ENCODE measurements at regions not wholly inside any gene's neighbourhood (a gene's known extent, or its start where the extent isn't known, plus 50 kb on each side); places are given as distances from the start of the nearest gene placed in this dataset.

- TF ChIP-seq CTCF (IDR thresholded peaks at IDR 0.05; ENCODE audit: partially characterized antibody, unreplicated experiment): no peak
- no peak for DNase-seq
- peaks cover 4% of the 10 kb centered on the region for H3K27me3 Mint-ChIP-seq (ENCODE audit: unreplicated experiment)
- H3K36me3 Mint-ChIP-seq (ENCODE audit: unreplicated experiment): no peaks in the 10 kb centered on the region
- peaks cover 4% of the 10 kb centered on the region for H3K4me1 Mint-ChIP-seq (ENCODE audit: low read depth, unreplicated experiment)
- no peak overlapping the region for H3K27ac Mint-ChIP-seq (ENCODE audit: unreplicated experiment)
- H3K9me3 Mint-ChIP-seq (ENCODE audit: unreplicated experiment): no peaks in the 10 kb centered on the region
- H3K4me3 Mint-ChIP-seq (ENCODE audit: unreplicated experiment): no peak overlapping the region
Observed at GRCh38 chr12:116431677-116432300, 127.4 kb upstream of the MAP1LC3B2 start.

- peaks cover 2% of the 10 kb centered on the region for H3K4me1 Mint-ChIP-seq (ENCODE audit: low read depth, unreplicated experiment)
- DNase-seq: no peak
- H3K36me3 Mint-ChIP-seq (ENCODE audit: unreplicated experiment): no peaks in the 10 kb centered on the region
- no peak overlapping the region for H3K4me3 Mint-ChIP-seq (ENCODE audit: unreplicated experiment)
- no peak for TF ChIP-seq CTCF (IDR thresholded peaks at IDR 0.05; ENCODE audit: partially characterized antibody, unreplicated experiment)
- H3K27me3 Mint-ChIP-seq (ENCODE audit: unreplicated experiment): peaks cover 4% of the 10 kb centered on the region
- no peak overlapping the region for H3K27ac Mint-ChIP-seq (ENCODE audit: unreplicated experiment)
- no peaks in the 10 kb centered on the region for H3K9me3 Mint-ChIP-seq (ENCODE audit: unreplicated experiment)
Observed at GRCh38 chr12:116432314-116432750, 126.8 kb upstream of the MAP1LC3B2 start.

- Mint-ChIP-seq H3K27me3 (ENCODE audit: unreplicated experiment) (peaks cover 4% of the 10 kb centered on the region), H3K27ac (ENCODE audit: unreplicated experiment) (peak overlapping the region; percentile 22), H3K4me3 (ENCODE audit: unreplicated experiment) (no peak overlapping the region), H3K4me1 (ENCODE audit: low read depth, unreplicated experiment) (no peaks in the 10 kb centered on the region), H3K36me3 (ENCODE audit: unreplicated experiment) (no peaks in the 10 kb centered on the region), H3K9me3 (ENCODE audit: unreplicated experiment) (no peaks in the 10 kb centered on the region)
- DNase-seq: no peak
- no peak for TF ChIP-seq CTCF (IDR thresholded peaks at IDR 0.05; ENCODE audit: partially characterized antibody, unreplicated experiment)
Observed at GRCh38 chr12:116433249-116433648, 125.9 kb upstream of the MAP1LC3B2 start.

- no peaks in the 10 kb centered on the region for H3K9me3 Mint-ChIP-seq (ENCODE audit: unreplicated experiment)
- H3K4me1 Mint-ChIP-seq (ENCODE audit: low read depth, unreplicated experiment): no peaks in the 10 kb centered on the region
- H3K4me3 Mint-ChIP-seq (ENCODE audit: unreplicated experiment): no peak overlapping the region
- no peak for TF ChIP-seq CTCF (IDR thresholded peaks at IDR 0.05; ENCODE audit: partially characterized antibody, unreplicated experiment)
- peak; percentile 42 for DNase-seq
- H3K27me3 Mint-ChIP-seq (ENCODE audit: unreplicated experiment): peaks cover 1% of the 10 kb centered on the region
- no peak overlapping the region for H3K27ac Mint-ChIP-seq (ENCODE audit: unreplicated experiment)
- no peaks in the 10 kb centered on the region for H3K36me3 Mint-ChIP-seq (ENCODE audit: unreplicated experiment)
Observed at GRCh38 chr12:116434155-116435011, 124.8 kb upstream of the MAP1LC3B2 start.

GRCh38 chr12:116435984-116436383 lies 123.2 kb upstream of the MAP1LC3B2 start:
- Mint-ChIP-seq H3K4me3 (ENCODE audit: unreplicated experiment) (no peak overlapping the region), H3K36me3 (ENCODE audit: unreplicated experiment) (no peaks in the 10 kb centered on the region), H3K4me1 (ENCODE audit: low read depth, unreplicated experiment) (no peaks in the 10 kb centered on the region), H3K27me3 (ENCODE audit: unreplicated experiment) (no peaks in the 10 kb centered on the region), H3K9me3 (ENCODE audit: unreplicated experiment) (no peaks in the 10 kb centered on the region), H3K27ac (ENCODE audit: unreplicated experiment) (no peak overlapping the region)
- no peak for TF ChIP-seq CTCF (IDR thresholded peaks at IDR 0.05; ENCODE audit: partially characterized antibody, unreplicated experiment)
- DNase-seq: no peak

Data from glutamatergic neuron (in vitro differentiated cells).